ENCODE measurements at regions not wholly inside any gene's neighbourhood (a gene's known extent, or its start where the extent isn't known, plus 50 kb on each side); places are given as distances from the start of the nearest gene placed in this dataset.

DNA sequence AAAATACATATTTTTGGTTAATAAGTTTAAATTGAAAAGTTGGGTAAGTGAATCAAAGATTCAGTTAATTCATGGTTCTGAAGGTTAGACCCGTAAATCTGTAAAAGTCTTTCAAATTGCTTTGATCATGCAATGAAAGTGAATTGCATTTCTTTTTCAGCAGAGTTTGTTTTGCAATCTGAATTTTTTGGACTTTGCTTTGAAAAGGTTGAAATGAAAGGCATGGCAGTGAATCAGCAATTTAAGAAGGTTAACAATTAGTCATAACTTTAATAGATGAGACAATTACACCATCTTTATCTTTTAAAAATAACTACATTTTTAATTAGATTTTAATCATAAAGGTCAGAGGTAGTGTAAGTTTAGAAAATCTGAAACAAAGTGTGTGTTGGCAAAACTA, 310.9 kb upstream of the KCNJ16 start:
- no peak overlapping the region for H3K4me3 ChIP-seq (ENCODE audit: low read length)
- no peak for TF ChIP-seq CTCF (IDR thresholded peaks at IDR 0.05; ENCODE audit: insufficient read depth, low read depth, low read length, missing control alignments)
- DNase-seq (ENCODE audit: low read depth): peak; percentile 60

- DNase-seq (ENCODE audit: low read depth): no peak
- H3K4me3 ChIP-seq (ENCODE audit: low read length): no peak overlapping the region
- TF ChIP-seq CTCF (IDR thresholded peaks at IDR 0.05; ENCODE audit: insufficient read depth, low read depth, low read length, missing control alignments): no peak
Observed at GRCh38 chr17:69769050-69769449, 306.0 kb upstream of the KCNJ16 start.

DNA sequence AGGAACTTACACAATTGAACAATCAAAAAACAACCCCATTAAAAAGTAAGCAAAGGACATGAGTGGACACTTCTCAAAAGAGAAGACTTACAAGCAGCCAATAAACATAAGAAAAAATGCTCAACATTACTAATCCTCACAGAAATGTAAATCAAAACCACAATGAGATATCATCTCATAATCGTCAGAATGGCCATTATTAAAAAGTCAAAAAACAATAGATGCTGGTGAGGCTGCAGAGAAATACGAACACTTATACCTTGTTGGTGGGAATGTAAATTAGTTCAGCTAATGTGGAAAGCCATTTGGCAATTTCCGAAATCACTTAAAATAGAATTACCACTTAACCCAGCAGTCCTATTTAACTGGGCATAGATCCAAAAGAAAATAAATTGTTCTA, 301.9 kb upstream of the KCNJ16 start:
- no peak for TF ChIP-seq CTCF (IDR thresholded peaks at IDR 0.05; ENCODE audit: insufficient read depth, low read depth, low read length, missing control alignments)
- no peak overlapping the region for H3K4me3 ChIP-seq (ENCODE audit: low read length)
- no peak for DNase-seq (ENCODE audit: low read depth)

DNA sequence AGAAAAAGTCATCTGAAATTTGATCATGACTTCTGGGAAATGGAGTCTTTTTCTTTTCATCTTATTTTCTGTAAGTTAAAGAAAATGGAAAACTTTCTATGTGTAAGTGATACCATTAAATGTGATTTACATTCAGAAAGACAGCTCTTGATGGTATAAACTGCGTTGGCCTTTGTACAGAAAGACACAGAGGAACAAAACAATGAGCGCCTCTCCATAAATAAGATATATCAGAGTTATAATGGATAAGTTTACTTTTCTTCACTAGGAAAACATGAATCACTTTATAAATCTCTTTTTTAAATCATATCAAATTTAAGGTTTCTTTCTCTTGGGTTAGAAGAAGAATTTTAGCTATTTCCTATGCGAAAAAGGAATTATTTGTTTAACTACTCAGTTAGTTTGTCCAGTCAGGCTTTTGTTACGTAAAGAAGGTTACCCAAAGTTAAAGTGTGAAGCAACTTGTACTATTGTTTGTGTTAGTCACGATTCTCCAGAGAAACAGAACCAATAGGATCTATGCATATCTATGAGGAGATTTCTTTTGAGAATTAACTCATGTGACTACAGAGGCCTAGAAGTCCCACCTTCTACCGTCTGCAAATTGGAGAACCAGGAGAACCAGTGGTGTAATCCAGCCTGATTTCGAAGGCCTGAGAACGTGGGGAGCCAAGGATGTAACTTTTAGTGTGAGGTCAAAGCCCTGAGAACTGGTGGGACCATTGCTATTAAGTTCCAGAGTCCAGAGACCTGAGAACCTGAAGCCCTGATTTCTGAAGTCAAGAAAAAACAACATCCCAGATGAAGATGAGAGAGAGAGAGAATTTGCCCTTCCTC, 295.4 kb upstream of the KCNJ16 start:
- H3K4me3 ChIP-seq (ENCODE audit: low read length): no peak overlapping the region
- no peak for TF ChIP-seq CTCF (IDR thresholded peaks at IDR 0.05; ENCODE audit: insufficient read depth, low read depth, low read length, missing control alignments)
- peak; percentile 73 for DNase-seq (ENCODE audit: low read depth)

- no peak for DNase-seq (ENCODE audit: low read depth)
- no peak overlapping the region for H3K4me3 ChIP-seq (ENCODE audit: low read length)
- TF ChIP-seq CTCF (IDR thresholded peaks at IDR 0.05; ENCODE audit: insufficient read depth, low read depth, low read length, missing control alignments): no peak
Observed at GRCh38 chr17:69783865-69784264, 291.2 kb upstream of the KCNJ16 start.

DNA sequence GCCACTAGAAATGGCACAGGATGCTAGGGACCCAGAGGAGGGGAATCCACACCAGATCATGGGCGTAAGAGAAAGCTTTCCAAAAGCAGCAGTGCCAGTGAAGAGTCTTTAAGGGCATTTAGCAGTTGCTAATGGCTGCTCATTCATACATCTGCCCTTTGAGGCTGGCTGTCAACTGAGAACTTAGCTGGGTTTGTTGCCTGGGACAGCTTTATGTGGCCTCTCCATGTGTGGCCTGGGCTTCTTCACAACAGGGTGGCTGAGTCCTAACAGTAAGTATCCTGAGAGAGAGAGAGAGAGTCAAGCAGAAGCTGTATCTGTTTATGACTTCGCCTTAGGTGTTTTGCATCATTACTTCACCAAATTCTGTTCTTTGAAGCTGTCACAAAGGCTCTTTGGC, 286.1 kb upstream of the KCNJ16 start:
- DNase-seq (ENCODE audit: low read depth): no peak
- H3K4me3 ChIP-seq (ENCODE audit: low read length): no peak overlapping the region
- no peak for TF ChIP-seq CTCF (IDR thresholded peaks at IDR 0.05; ENCODE audit: insufficient read depth, low read depth, low read length, missing control alignments)

DNA sequence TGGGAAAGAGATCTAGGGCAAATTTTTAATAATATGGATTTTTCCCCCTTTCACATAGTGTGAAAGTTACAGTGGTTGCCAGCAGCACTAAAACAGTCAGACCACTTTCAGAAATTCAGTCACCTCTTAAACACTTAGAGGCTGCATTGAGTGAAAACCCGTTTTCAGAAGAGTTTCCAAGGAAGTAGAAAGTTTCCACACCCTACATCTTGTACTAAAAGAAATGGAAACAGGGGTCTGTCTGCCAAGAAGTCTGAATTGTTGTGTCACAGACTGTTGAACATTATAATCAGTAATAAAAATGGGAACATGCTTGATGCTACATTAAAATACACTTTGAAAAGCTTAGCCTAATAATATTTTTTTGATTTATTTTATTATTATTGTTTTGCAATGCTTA, 278.9 kb upstream of the KCNJ16 start:
- DNase-seq (ENCODE audit: low read depth): no peak
- no peak overlapping the region for H3K4me3 ChIP-seq (ENCODE audit: low read length)
- TF ChIP-seq CTCF (IDR thresholded peaks at IDR 0.05; ENCODE audit: insufficient read depth, low read depth, low read length, missing control alignments): no peak

Data from epithelial cell of esophagus (primary cell).